GM19324 (cell line): ENCODE measurements at regions not wholly inside any gene's neighbourhood (a gene's known extent, or its start where the extent isn't known, plus 50 kb on each side); places are given as distances from the start of the nearest gene placed in this dataset.
A peak's percentile ranks its signal among the peaks of the same experiment; 100 is the strongest.
"Not testable (repeated sequence)": the region's sequence is repeated elsewhere in the genome, so short reads cannot be mapped to it uniquely, and the experiment has no call there.

Experiments
- ATAC-seq: cut with Tn5 transposase; IDR thresholded peaks from one replicate; pipeline ENCODE4 v1.9.1; 2021; ENCODE audit warnings: mild to moderate bottlenecking, moderate library complexity; ENCODE audit not compliant: unreplicated experiment, low FRiP score

DNA sequence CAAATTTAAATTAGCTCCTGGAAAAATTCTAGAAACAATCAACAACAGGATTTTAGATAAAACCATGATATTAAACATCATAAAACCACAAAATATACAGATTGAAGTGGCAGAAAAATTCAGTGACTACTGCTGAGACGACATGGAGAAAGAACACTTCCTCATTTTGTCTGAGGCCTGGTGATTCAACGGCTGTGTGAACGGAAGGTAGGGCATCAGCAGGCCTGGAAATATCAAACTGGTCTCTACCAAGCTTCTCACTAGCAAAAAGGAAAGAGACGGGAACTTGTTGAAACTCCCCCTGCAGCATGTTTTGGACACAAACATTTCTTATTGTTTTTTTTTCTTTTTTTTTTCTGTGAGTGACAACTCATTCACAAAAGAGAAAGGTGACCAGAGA, 58.0 kb upstream of the AHI1 start:
- ATAC-seq: no peak

DNA sequence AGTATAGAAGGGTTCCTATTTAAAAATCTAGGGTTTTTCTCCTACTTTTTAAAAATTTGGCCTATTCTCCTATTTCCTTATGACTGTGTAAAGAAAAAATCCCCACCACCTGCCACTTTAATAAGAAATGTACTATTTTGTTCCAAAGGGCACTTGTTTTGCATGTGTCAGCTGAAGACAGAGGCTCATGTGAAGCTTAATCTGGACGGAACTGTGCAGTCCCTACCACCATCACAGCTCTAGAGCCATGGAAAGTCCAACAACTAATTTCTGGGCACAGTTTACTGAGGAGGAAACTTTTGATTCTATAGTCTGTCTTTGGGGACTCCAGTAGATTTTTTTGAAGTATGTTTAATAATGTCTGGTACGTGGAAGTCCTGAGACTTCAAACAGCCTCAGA, 60.0 kb upstream of the AHI1 start:
- no peak for ATAC-seq

- not testable (repeated sequence) for ATAC-seq
Observed at GRCh38 chr6:135565605-135566004, 68.1 kb upstream of the AHI1 start.

DNA sequence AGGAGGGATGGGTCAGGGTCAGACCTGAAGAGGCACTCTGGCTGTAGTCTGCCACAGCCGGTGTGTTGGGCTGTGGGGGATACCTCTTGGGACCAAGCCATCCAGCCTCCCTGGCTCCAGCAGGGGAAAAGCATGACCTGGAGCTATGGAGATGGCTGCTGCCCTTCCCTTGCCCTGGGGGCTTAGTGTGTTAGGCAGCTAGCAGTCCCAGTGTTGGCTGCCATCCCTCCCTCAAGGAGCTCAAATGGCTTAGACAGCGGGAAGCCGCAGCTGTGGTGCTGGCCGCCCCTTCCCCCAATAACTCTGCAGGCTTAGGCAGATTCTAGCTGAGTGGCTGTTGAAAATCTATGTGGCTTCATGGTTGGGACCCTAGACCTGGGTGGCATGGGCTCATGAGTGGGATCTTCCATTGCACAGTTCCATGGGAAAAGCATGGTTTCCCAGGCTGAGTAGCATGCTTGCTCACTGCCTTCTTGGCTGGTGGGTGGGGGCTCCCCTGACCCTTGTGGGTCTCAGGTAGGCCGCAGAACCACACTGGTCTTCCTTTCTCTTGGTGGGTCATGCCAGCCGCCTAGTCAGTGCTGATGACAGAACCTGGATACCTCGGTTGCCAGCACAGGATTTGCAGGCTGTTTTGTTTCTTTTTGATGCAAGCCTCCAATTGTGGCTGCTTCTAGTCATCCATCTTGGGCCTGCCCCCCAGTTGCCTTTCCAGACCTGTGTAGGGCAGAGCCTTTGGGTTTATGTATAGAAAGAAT, 69.0 kb upstream of the AHI1 start:
- ATAC-seq: no peak

DNA sequence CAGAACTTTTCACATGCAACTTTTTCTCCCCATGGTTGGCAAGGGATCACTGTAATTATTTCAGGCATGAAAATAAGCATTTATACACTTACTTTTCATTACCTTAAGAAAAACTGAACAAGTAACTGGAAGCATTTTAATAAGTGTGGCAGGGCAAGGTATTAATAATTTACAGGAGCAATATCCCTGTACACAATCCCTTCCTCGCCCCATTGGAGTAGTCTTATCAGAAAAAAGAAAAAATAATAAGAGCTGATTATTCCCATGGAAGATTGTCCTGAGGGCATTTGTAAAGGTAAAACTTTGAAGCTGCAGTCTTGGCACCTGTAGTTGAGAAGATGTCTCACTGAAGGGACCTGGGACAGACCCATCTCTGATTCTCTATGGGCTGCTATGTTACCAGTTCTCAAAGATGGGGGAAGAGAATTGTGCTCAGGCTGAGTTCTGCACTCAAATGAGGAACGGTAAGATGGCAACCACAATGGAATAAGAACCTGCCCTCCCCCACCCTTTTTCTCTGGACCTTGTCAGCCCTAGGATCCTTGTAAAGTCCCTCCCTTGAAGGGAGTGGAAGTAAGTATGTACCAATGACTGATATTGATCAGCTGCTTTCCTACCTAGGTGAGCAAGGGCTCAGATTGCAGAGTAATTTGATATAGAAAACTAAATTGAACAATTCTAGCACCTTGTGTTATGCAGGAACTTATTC, 70.0 kb upstream of the AHI1 start:
- no peak for ATAC-seq

GRCh38 chr6:135568379-135568778, 70.8 kb upstream of the AHI1 start:
- ATAC-seq: no peak

DNA sequence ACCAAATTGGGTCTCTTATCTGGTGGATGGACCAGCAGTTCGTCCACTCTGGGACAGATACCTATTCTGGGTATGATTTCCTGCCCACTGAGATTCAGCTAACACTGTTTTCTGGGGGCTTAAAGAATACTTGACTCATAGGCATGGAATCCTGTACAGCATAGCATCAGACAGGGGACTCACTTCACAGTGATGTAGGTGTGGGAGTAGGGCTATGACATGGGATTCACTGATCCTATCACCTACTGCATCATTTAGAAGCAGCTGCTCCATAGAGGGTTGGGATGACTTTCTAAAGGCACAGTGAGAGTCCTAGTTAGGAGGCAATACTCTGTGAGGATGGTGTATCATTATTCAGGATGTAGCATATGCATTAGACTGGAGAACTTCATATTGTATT, 74.5 kb upstream of the AHI1 start:
- no peak for ATAC-seq

DNA sequence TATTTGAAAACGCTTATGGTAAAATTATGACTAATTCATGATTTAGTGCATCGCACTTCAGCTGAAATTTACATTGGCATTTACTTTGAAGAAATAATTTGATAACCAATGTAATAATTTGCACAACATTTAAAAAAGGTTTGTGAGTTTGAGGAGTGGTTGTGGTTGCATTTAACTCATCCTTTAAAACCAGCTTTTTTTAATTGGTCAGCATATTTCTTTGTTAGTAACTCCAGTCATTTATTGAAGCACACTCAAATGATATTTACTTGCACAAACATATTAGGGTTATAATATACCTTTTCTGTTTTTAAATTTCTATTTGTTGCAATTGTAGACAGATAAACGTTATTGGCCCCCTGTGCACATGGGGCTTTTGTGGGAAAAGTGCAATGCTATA, 78.1 kb upstream of the AHI1 start:
- ATAC-seq: no peak

DNA sequence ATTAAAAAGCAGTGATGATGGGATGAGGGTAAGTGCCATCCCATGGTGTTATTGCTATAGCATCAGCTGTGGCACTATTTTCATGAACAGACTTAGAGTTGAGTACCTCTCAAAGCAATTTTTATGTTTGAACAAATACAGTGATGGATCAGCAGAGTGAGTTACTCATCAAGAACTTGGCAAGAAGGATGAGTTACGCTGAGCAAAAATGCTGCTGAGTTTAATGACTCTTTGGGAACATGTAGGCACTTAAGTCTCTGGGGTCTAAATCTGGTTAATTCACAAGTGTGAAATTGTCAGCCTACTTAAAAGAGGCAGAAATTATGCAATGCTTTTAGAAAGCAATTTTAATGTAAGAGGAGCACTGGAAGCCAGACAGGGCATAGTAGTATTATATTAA, 78.5 kb upstream of the AHI1 start:
- ATAC-seq: no peak

DNA sequence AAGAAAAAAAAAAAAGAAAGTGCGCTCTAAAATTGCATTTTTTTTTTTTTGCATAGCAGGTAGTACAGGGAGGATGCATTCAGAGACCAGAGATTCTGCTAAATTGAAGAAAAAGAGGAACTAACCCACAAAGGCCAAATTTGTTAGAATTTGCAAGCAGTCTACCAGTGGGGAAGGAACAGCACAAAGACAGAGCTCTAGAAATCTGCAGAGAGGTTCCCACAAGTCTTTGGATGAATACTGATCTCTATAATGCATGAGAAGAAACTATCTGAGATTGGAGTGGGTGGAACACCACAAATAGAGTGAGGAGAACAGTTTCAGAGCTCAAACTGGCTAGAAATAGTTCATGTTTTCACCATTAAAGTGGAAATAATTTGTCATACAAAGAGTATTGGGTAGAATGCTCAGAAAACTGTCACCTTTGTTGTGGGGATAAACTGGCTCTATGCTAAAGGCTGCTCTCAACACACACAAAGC, 79.6 kb upstream of the AHI1 start:
- ATAC-seq: peak; percentile 84

DNA sequence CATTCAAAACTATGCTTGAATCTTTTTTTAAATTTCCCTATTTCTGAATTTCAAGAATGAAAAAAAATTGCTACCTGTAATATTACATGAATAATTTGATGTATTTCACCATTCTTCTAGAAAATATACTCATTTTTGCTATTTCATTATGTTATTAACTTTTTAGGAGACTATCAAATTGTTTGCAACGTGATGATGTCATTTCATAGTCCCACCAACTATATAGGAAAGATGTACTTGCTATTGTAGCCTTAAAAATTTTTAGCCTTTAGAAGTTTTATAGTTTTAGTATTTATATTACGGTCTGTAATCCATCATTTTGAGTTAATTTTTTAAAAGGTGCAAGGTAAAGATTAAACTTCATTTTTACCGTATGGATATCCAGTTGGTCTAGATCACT, 81.4 kb upstream of the AHI1 start:
- no peak for ATAC-seq

DNA sequence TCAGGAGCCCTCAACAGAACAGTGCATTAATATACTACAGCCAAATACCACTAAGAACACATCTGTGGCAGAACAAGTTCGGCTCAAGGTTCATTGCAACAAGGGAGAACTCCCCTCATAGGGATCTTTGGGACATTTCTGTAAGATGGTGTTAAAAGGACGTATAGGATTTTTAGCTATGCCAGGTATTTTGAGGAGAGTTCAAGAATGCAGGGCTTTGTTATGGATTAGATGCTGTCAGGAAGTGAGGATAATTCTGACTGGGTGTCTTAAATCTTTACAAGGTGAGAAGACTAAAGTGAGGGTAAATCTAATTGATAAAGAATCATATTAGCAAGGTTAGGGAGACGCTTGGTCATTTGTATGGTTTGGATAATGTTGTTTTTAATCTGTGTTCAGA, 83.7 kb upstream of the AHI1 start:
- no peak for ATAC-seq

DNA sequence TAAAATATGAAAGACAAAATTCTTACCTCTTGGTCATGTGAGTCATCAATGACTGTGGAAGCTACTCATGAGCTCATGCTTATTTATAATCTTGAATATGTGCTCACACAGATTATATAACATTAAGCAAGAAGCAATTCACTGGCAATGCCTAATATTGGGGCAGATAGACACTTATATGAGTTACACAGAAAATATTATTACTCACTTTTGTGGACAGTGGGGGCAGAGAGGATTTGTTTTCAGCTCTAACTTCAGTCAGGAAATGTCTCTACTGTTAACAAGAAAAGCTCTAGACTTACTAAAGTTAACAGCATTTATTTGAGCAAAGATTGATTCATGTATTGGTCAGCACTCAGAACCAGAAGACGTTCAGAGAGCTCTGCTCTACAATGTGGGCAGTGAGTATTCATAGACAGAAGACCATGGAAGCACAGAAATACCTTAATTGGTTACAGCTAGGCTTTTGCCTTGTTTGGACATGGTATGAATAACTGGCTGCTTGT, 85.8 kb upstream of the AHI1 start:
- no peak for ATAC-seq

DNA sequence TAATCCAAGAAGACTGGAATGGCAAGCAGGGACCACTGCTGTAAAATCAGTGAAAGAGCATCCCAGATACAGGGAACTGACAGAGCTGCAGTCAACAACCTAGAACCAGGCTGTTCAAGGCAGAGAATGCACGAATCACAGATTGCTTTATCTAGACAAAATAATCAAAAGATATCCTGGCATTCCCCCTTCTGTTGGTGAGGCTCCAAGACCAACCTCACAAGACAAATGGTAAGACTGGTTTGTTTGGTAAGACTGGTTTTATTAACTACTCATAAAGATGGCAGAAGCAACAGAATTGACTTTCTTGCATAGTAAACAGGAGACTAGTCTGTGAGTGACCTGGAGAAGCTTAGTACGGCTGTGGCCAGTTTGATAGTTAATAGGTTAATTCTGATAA, 88.8 kb upstream of the AHI1 start:
- no peak for ATAC-seq

DNA sequence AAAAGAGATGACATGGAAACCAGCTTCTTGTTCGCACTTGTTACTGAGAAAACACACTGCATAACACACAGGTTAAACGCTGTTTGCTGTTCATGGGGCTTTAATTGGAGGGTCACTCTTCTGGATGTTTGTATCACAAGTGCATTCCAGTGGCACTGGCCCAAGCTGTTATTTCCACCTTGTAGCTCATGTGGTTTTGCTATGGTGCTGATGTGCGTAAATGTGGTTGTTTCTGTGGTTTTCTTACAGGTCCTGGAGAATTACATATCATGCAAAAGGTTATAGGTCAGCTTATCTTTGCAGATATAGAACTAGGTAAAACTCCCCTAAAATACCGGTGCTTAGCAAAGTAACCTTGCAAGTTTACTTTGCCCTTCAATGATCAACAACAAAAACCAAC, 89.3 kb upstream of the AHI1 start:
- no peak for ATAC-seq

DNA sequence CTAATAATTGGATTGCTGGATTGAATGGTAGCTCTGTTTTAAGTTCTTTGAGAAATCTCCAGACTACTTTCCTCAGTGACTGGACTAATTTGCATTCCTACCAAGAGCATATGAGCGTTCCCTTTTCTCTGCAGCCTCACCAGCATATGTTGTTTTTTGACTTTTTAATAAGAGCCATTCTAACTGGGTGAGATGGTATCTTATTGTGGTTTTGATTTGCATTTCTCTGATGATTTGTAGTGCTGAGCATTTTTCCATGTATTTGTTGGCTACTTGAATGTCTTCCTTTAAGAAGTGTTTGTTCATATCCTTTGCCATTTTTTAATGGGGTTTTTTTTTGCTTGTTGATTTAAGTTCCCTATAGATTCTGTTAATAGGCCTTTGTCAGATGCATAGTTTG, 94.7 kb upstream of the AHI1 start:
- no peak for ATAC-seq

- ATAC-seq: no peak
Observed at GRCh38 chr6:135594000-135594399, 96.5 kb upstream of the AHI1 start.

DNA sequence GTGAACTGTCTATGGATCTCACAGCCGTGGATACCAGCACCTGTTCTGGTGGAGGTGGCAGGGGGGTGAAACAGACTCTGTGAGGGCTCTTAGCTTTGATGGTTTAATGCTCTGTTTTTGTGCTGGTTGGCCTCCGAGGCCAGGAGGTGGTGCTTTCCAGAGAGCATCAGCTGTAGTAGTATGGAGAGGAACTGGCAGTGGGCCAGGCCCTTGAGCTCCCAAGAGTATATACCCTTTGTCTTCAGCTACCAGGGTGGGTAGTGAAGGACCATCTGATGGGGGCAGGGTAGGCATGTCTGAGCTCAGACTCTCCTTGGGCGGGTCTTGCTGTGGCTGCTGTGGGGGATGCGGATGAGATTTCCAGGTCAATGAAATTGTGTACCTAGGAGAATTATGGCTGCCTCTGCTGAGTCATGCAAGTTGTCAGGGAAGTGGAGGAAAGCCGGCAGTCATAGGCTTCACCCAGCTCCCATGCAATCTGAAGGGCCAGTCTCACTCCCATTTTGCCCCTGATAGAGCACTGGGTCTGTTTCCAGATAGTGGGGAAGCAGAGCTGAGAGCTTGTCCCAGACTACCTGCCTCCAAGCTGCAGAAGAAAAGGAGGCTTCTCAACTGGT, 102.7 kb upstream of the AHI1 start:
- no peak for ATAC-seq

- ATAC-seq: no peak
Observed at GRCh38 chr6:135600931-135601330, 103.4 kb upstream of the AHI1 start.

DNA sequence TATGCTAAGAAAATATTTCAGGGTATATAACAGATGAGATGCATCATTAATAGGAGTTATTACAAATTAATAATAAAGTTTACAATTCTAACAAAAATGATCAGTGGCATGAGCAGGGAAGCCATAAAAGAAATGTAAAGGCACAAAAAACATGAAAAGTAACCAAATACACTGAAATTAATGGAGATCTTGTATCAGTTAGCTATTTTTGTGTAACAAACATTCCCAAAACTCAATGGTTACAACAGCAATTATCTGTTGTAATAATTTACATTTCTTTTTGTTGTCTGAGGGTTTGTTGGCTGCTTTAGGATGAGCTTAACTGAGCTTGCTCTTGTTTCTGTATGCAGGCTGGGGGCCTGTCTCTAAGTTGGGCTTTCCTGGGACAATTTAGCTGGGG, 104.3 kb upstream of the AHI1 start:
- no peak for ATAC-seq

DNA sequence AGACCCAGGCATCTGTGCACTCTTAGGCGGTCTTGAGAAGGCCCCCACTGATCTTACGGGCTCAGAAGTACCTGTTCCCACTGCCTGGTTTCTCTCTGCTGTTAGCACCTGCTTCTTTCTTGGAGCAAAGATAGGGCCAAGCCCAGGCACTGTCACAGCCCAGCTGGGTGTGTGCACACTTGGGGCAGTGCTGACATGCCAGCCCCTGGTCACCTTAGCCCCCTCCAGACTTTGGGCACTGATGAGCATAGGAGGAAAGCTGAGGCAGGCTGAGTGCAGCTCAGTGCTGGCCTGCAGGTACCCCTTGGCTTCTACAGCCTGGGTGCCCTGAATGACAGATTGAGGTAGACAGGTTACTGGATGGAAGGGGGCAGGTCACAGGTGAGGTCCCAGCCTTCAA, 105.7 kb upstream of the AHI1 start:
- ATAC-seq: no peak
